ENCODE measurements at regions not wholly inside any gene's neighbourhood (a gene's known extent, or its start where the extent isn't known, plus 50 kb on each side); places are given as distances from the start of the nearest gene placed in this dataset.

- TF ChIP-seq POLR2AphosphoS5 (IDR thresholded peaks at IDR 0.05; ENCODE audit: insufficient read depth in 1 of 2, low read depth in 1 of 2) (no peak), CTCF (IDR thresholded peaks at IDR 0.05) (no peak), POLR2A (IDR thresholded peaks at IDR 0.05) (no peak)
Measured at GRCh38 chr16:6209355-6209930, 1111.8 kb upstream of the EEF2KMT start.

Data from vagina (tissue), 2 donors.